Right lobe of liver (tissue), 6 donors: ENCODE measurements at regions not wholly inside any gene's neighbourhood (a gene's known extent, or its start where the extent isn't known, plus 50 kb on each side); places are given as distances from the start of the nearest gene placed in this dataset.

Experiments
- ATAC-seq, 4 donors: fragments of 200-7000 bp; cut with Tn5 transposase; one replicate each; pipeline ENCODE4 v1.9.1; 2020; ENCODE audit warnings: mild to moderate bottlenecking in 4 of 4, moderate library complexity in 4 of 4
- DNase-seq, 3 donors: peaks; one replicate each; pipeline ENCODE4 v3.0.0-alpha.2; 2020
- H3K27ac ChIP-seq, 3 donors: fragments of 200-600 bp; one replicate each; pipeline ENCODE4 v1.8.0; 2022
- H3K27me3 ChIP-seq, 2 donors: fragments of 200-600 bp; one replicate each; pipeline ENCODE4 v1.8.0; 2022
- H3K36me3 ChIP-seq, 4 donors: fragments of 200-600 bp; sonication (generic) in 1 of 4; one replicate each; pipeline versions ENCODE4 v1.5.1 to v1.8.0; 2017 to 2022; ENCODE audit warnings: control low read depth in 1 of 4
- H3K4me1 ChIP-seq, 4 donors: fragments of 200-600 bp; sonication (generic) in 1 of 4; one replicate each; pipeline versions ENCODE4 v1.5.1 to v1.8.0; 2017 to 2022; ENCODE audit warnings: control low read depth in 1 of 4
- H3K4me3 ChIP-seq, 3 donors: fragments of 200-600 bp; one replicate each; pipeline ENCODE4 v1.8.0; 2022
- H3K9me3 ChIP-seq, 4 donors: fragments of 200-600 bp; sonication (generic) in 1 of 4; one replicate each; pipeline versions ENCODE4 v1.5.1 to v1.8.0; 2017 to 2022; ENCODE audit warnings: control low read depth in 1 of 4
- POLR2A ChIP-seq: fragments of 450-650 bp; IDR thresholded peaks from one replicate; pipeline ENCODE4 v1.6.1; 2017; ENCODE audit warnings: antibody characterized with exemption, mild to moderate bottlenecking
- WGBS: methylation state at CpG from one replicate; pipeline ENCODE4 v1.1.6; 2018; ENCODE audit warnings: low coverage, low lambda C conversion rate; ENCODE audit not compliant: insufficient coverage; ENCODE audit errors: missing lambda C conversion rate; 5-methylcytosine and 5-hydroxymethylcytosine counted together
- intact Hi-C, 2 donors: fragments of 100-400 bp; cut with DNase I; formaldehyde crosslinking; loops; one replicate each; pipeline versions ENCODE4 v1.11.2 to v1.14.1; 2022
- TF ChIP-seq, protein P1 (sequence below), 4 donors: fragments of 200-600 bp in 3 of 4; fragments of 450-650 bp in 1 of 4; IDR thresholded peaks; one replicate each; pipeline versions ENCODE4 v1.5.1 to v1.8.0; 2016 to 2022; ENCODE audit warnings: antibody characterized with exemption in 4 of 4, mild to moderate bottlenecking in 2 of 4
- donor health status: DM: no; HTN: yes; CAD: no.
- donor health status: DM: no; HTN: no; CAD: no.
- donor health status: DM: no; HTN: no; CAD: no.
- donor health status: DM: no; HTN: yes; CAD: no.
- donor health status: DM: no; HTN: yes; CAD: no.

DNA sequence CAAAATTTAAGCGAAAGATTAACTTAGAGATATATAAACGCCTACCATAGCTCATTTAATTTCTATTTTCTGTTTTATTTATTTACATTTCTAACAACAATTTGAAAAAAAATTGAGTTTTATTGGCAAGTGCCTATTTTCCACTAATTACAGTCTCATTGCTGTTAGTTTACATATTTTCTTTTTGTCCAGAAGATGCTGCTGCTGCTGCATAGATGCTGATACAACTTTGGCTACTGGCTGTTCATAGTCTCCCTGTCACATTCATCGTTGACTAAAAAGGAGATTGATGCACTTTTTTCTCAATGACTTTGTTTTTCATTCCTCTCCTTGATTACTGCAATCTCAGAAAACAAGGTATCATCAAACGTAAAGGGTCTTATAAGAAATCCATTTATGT lies 235.4 kb downstream of the CDH9 start:
- H3K36me3 ChIP-seq, result no peaks in the 10 kb centered on the region
- no peak for ATAC-seq
- WGBS, result 38% methylated on average over 4 of the region's 4 CpGs
- TF ChIP-seq, protein P1, sequence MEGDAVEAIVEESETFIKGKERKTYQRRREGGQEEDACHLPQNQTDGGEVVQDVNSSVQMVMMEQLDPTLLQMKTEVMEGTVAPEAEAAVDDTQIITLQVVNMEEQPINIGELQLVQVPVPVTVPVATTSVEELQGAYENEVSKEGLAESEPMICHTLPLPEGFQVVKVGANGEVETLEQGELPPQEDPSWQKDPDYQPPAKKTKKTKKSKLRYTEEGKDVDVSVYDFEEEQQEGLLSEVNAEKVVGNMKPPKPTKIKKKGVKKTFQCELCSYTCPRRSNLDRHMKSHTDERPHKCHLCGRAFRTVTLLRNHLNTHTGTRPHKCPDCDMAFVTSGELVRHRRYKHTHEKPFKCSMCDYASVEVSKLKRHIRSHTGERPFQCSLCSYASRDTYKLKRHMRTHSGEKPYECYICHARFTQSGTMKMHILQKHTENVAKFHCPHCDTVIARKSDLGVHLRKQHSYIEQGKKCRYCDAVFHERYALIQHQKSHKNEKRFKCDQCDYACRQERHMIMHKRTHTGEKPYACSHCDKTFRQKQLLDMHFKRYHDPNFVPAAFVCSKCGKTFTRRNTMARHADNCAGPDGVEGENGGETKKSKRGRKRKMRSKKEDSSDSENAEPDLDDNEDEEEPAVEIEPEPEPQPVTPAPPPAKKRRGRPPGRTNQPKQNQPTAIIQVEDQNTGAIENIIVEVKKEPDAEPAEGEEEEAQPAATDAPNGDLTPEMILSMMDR (IDR thresholded peaks at IDR 0.05), result no peak
- TF ChIP-seq POLR2A, result no peak
- H3K9me3 ChIP-seq, result no peaks in the 10 kb centered on the region
- no peak overlapping the region for H3K27ac ChIP-seq
- intact Hi-C loops, result no loop called here
- H3K27me3 ChIP-seq, result no peaks in the 10 kb centered on the region
- no peak overlapping the region for H3K4me3 ChIP-seq
- no peak for DNase-seq
- H3K4me1 ChIP-seq, result no peaks in the 10 kb centered on the region

DNA sequence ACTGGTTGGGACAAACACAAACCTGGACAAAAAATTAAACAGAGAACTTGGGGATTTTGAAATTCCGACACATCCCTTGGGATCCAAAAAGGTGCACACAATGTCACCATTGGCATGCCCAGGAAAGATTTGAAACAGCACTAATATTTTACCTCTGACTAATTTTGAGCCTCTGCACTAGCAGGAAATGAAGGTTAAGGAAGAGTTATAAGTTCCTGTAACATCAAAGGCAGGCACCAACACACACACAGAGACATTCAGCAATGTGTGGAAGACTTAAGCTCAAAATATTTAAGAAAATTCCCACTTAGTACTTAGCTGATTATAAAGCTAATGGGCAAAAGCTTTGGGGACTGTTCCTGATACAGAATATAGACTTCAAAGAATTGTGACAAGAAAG lies 247.0 kb downstream of the CDH9 start:
- Histone ChIP-seq H3K27ac (no peak overlapping the region), H3K4me1 (no peaks in the 10 kb centered on the region), H3K4me3 (no peak overlapping the region), H3K36me3 (no peaks in the 10 kb centered on the region), H3K27me3 (no peaks in the 10 kb centered on the region), H3K9me3 (no peaks in the 10 kb centered on the region)
- 40% methylated on average over 1 of the region's 1 CpG for WGBS
- ATAC-seq (no peak), DNase-seq (no peak)
- intact Hi-C loops, result no loop called here
- TF ChIP-seq, protein P1 (IDR thresholded peaks at IDR 0.05), result no peak
- no peak for TF ChIP-seq POLR2A

DNA sequence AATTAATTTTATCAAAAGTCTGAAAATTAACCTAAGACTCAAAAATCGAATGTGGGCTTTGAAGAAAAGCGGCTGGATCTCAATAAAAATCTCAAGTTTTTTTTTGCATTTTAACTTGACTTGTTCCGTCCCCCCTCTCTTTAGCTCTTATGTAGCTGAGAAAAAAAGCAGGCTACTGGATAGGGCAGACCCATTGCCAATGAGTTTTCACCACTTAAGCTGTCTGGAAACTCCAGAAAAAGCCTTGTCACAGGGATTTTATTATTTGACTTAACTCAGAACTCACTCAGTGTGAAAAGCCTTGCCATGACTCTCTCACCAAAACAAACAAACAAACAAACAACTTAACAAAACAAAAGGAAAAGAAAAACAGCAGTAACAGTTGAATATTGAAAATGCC lies 247.4 kb downstream of the CDH9 start:
- Histone ChIP-seq H3K9me3 (no peaks in the 10 kb centered on the region), H3K27ac (no peak overlapping the region), H3K27me3 (no peaks in the 10 kb centered on the region), H3K4me1 (no peaks in the 10 kb centered on the region), H3K36me3 (no peaks in the 10 kb centered on the region), H3K4me3 (no peak overlapping the region)
- no peak for ATAC-seq
- intact Hi-C loops, result no loop called here
- DNase-seq, result no peak
- no peak for TF ChIP-seq POLR2A
- TF ChIP-seq, protein P1 (IDR thresholded peaks at IDR 0.05), result no peak
- WGBS, result 32% methylated on average over 3 of the region's 3 CpGs

DNA sequence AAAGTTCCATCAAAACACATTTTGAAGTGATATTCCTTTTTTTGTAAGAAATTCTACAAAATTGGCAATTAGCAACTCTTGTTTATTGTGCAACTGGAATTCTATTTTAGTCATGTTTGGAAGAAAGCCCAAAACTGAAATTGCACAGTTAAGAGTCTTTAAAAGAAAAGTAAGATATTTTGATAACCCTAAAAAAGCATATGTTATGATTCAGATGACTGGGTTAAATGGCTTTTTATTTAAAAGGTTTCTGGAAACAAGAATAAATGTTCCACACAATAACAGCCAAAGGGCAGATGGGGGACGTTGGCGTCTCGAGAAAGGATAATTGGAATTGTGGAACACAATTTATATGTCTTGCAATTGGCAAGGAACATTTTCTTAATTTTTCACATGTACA lies 275.2 kb downstream of the CDH9 start:
- Histone ChIP-seq H3K27me3 (no peaks in the 10 kb centered on the region), H3K4me1 (no peaks in the 10 kb centered on the region), H3K4me3 (no peak overlapping the region), H3K9me3 (no peaks in the 10 kb centered on the region), H3K27ac (no peak overlapping the region), H3K36me3 (no peaks in the 10 kb centered on the region)
- DNase-seq, result no peak
- WGBS, result 39% methylated on average over 3 of the region's 3 CpGs
- intact Hi-C loops, result no loop called here
- TF ChIP-seq, protein P1 (IDR thresholded peaks at IDR 0.05), result no peak
- no peak for TF ChIP-seq POLR2A
- no peak for ATAC-seq

DNA sequence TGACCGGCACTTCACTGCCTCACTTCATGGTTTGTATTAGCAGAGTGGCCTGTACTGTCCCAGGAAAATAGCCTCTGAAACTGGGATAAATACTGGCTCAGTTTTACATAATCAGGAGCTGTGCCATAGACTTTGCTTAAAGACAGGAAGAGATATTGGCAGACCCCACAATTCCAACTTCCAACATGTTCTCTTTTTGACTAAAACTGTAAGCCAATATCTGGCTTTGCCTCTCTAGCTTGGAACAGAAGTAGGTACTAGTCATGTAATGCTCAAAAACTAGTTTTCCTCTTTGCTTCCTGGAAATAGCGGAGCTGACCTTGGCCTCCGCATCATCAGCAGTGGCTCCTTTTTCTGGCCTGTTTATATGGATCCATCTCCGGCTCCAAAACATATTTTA lies 276.9 kb downstream of the CDH9 start:
- H3K4me3 ChIP-seq, result no peak overlapping the region
- no peaks in the 10 kb centered on the region for H3K36me3 ChIP-seq
- WGBS, result 77% methylated on average over 4 of the region's 4 CpGs
- no peak overlapping the region for H3K27ac ChIP-seq
- H3K4me1 ChIP-seq, result no peaks in the 10 kb centered on the region
- ATAC-seq, result no peak
- DNase-seq, result no peak
- TF ChIP-seq POLR2A, result no peak
- TF ChIP-seq, protein P1 (IDR thresholded peaks at IDR 0.05), result no peak
- H3K9me3 ChIP-seq, result no peaks in the 10 kb centered on the region
- intact Hi-C loops, result no loop called here
- H3K27me3 ChIP-seq, result no peaks in the 10 kb centered on the region
